Stomach (tissue), 4 donors: ENCODE measurements at regions not wholly inside any gene's neighbourhood (a gene's known extent, or its start where the extent isn't known, plus 50 kb on each side); places are given as distances from the start of the nearest gene placed in this dataset.

ENCODE experiments used
- POLR2A ChIP-seq, 4 donors: fragments of 450-650 bp; IDR thresholded peaks; one replicate each; pipeline ENCODE4 v1.6.1; 2016; ENCODE audit warnings: antibody characterized with exemption in 4 of 4, control low read depth in 2 of 4, mild to moderate bottlenecking in 1 of 4, moderate library complexity in 1 of 4
- TF ChIP-seq, protein P1 (sequence below), 7 experiments: fragments of 450-650 bp in 4 of 7; fragments of 200-600 bp in 3 of 7; sonication (generic) in 3 of 7; IDR thresholded peaks; one replicate each; pipeline ENCODE4 v1.5.1; 2016 to 2019; ENCODE audit warnings: antibody characterized with exemption in 7 of 7, control low read depth in 2 of 7, mild to moderate bottlenecking in 1 of 7

- no peak for TF ChIP-seq POLR2A (IDR thresholded peaks at IDR 0.05)
- TF ChIP-seq, protein P1, sequence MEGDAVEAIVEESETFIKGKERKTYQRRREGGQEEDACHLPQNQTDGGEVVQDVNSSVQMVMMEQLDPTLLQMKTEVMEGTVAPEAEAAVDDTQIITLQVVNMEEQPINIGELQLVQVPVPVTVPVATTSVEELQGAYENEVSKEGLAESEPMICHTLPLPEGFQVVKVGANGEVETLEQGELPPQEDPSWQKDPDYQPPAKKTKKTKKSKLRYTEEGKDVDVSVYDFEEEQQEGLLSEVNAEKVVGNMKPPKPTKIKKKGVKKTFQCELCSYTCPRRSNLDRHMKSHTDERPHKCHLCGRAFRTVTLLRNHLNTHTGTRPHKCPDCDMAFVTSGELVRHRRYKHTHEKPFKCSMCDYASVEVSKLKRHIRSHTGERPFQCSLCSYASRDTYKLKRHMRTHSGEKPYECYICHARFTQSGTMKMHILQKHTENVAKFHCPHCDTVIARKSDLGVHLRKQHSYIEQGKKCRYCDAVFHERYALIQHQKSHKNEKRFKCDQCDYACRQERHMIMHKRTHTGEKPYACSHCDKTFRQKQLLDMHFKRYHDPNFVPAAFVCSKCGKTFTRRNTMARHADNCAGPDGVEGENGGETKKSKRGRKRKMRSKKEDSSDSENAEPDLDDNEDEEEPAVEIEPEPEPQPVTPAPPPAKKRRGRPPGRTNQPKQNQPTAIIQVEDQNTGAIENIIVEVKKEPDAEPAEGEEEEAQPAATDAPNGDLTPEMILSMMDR (IDR thresholded peaks at IDR 0.05) = no peak
Observed at GRCh38 chr13:58340895-58341294, 709.4 kb downstream of the PCDH17 start.
